Neural progenitor cell (in vitro differentiated cells): ENCODE measurements at regions not wholly inside any gene's neighbourhood (a gene's known extent, or its start where the extent isn't known, plus 50 kb on each side); places are given as distances from the start of the nearest gene placed in this dataset.
"Not testable (repeated sequence)": the region's sequence is repeated elsewhere in the genome, so short reads cannot be mapped to it uniquely, and the experiment has no call there.

Experiments used
- CTCF ChIP-seq: fragments of 200-600 bp; sonication (generic); IDR thresholded peaks from 2 replicates; pipeline ENCODE4 v1.5.1; 2017; ENCODE audit warnings: antibody characterized with exemption, mild to moderate bottlenecking
- EZH2phosphoT487 ChIP-seq: fragments of 200-600 bp; sonication (generic); IDR thresholded peaks from 2 replicates; pipeline ENCODE4 v1.6.1; 2017; ENCODE audit warnings: antibody characterized with exemption

GRCh38 chr10:33771856-33772255, 437.4 kb upstream of the NRP1 start:
- not testable (repeated sequence) for TF ChIP-seq CTCF, EZH2phosphoT487
